ENCODE measurements at regions not wholly inside any gene's neighbourhood (a gene's known extent, or its start where the extent isn't known, plus 50 kb on each side); places are given as distances from the start of the nearest gene placed in this dataset.

DNA sequence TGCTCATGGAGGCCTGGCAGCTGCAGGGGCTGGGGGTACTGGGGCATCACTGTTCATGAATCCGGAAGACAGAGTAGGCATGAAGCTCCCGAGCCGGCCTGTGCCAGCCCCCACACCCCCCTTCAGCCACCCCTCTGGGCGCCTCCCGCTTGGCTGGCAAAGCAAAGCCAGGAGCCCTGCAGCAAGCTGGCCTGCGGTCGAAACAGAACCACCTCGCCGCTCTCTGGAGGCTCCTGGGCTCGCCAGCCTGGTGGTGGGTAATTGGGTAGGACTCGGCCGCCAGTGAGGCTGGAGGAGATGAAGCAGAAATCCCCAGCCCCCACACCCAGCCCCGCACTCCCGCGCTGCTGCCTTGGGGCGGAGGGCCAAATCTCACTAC lies 70.9 kb upstream of the GPC1 start:
- TF ChIP-seq, protein P1, sequence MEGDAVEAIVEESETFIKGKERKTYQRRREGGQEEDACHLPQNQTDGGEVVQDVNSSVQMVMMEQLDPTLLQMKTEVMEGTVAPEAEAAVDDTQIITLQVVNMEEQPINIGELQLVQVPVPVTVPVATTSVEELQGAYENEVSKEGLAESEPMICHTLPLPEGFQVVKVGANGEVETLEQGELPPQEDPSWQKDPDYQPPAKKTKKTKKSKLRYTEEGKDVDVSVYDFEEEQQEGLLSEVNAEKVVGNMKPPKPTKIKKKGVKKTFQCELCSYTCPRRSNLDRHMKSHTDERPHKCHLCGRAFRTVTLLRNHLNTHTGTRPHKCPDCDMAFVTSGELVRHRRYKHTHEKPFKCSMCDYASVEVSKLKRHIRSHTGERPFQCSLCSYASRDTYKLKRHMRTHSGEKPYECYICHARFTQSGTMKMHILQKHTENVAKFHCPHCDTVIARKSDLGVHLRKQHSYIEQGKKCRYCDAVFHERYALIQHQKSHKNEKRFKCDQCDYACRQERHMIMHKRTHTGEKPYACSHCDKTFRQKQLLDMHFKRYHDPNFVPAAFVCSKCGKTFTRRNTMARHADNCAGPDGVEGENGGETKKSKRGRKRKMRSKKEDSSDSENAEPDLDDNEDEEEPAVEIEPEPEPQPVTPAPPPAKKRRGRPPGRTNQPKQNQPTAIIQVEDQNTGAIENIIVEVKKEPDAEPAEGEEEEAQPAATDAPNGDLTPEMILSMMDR (IDR thresholded peaks at IDR 0.05), result no peak
- no peak for TF ChIP-seq POLR2A (IDR thresholded peaks at IDR 0.05)
